T-cell (primary cell): ENCODE measurements at regions not wholly inside any gene's neighbourhood (a gene's known extent, or its start where the extent isn't known, plus 50 kb on each side); places are given as distances from the start of the nearest gene placed in this dataset.

Experiments used
- ATAC-seq, 4 experiments: fragments of 200-7000 bp in 3 of 4; fragments of 150-1000 bp in 1 of 4; cut with Tn5 transposase; replicated peaks in 1 of 4; 1 replicate in 3 of 4; 2 replicates in 1 of 4; pipeline ENCODE4 v1.10.0; 2021; ENCODE audit warnings: moderate library complexity in 3 of 4, mild to moderate bottlenecking in 2 of 4, moderate number of reproducible peaks in 1 of 4
- CTCF ChIA-PET, 2 donors: fragments of 300-600 bp; sonication (Branson Sonifier 250); formaldehyde crosslinking; loops; one replicate each; lab custom pipeline; 2022; ENCODE audit warnings: antibody characterized with exemption in 2 of 2; lab: Charles Lee
- POLR2A ChIA-PET, 2 donors: fragments of 300-600 bp; sonication (Branson Sonifier 250); formaldehyde crosslinking; loops; one replicate each; lab custom pipeline; 2022; ENCODE audit warnings: antibody characterized with exemption in 2 of 2; lab: Charles Lee
- DNase-seq, 35 experiments: peaks; one replicate each; pipeline versions ENCODE4 v3.0.0 to v3.0.0-alpha.2; 2013 to 2023
- H3K27ac ChIP-seq: one replicate; pipeline ENCODE4 v1.5.1; 2013; ENCODE audit warnings: low read length
- H3K27me3 ChIP-seq, 2 experiments: replicated peaks in 1 of 2; 1 replicate in 1 of 2; 2 replicates in 1 of 2; pipeline versions ENCODE4 v1.6.1 to v1.7.0; 2013; ENCODE audit warnings: low read length in 1 of 2, mixed read lengths in 1 of 2; ENCODE audit not compliant: control insufficient read depth in 2 of 2, insufficient read depth in 2 of 2; ENCODE audit errors: extremely low read depth in 1 of 2
- H3K36me3 ChIP-seq, 2 donors: 1 replicate in 1 of 2; 2 replicates in 1 of 2; pipeline versions ENCODE4 v1.6.1 to v1.7.0; 2013; ENCODE audit warnings: low read length in 1 of 2; ENCODE audit not compliant: control insufficient read depth in 2 of 2, insufficient read depth in 1 of 2; ENCODE audit errors: extremely low read depth in 1 of 2
- H3K4me1 ChIP-seq, 2 experiments: 1 replicate in 1 of 2; 2 replicates in 1 of 2; pipeline versions ENCODE4 v1.6.1 to v1.7.0; 2013; ENCODE audit warnings: low read length in 2 of 2, mixed read lengths in 1 of 2; ENCODE audit not compliant: insufficient read depth in 2 of 2, control insufficient read depth in 1 of 2; ENCODE audit errors: extremely low read depth in 1 of 2
- H3K4me3 ChIP-seq, 2 donors: 1 replicate in 1 of 2; 2 replicates in 1 of 2; pipeline versions ENCODE4 v1.5.1 to v1.7.0; 2013; ENCODE audit warnings: mild to moderate bottlenecking in 2 of 2, low read length in 1 of 2, moderate library complexity in 1 of 2; ENCODE audit not compliant: control insufficient read depth in 1 of 2; ENCODE audit errors: extremely low read depth in 1 of 2
- H3K9me3 ChIP-seq: 2 replicates; pipeline ENCODE4 v1.7.0; 2013
- H3K27ac Mint-ChIP-seq, 2 donors: one replicate each; pipeline ENCODE4 v1.8.0; 2020 to 2021; ENCODE audit warnings: mild to moderate bottlenecking in 2 of 2, mixed read lengths in 2 of 2
- H3K27me3 Mint-ChIP-seq, 2 donors: one replicate each; pipeline ENCODE4 v1.8.0; 2021 to 2022; ENCODE audit warnings: mixed read lengths in 2 of 2
- H3K36me3 Mint-ChIP-seq: one replicate; pipeline ENCODE4 v1.8.0; 2021; ENCODE audit warnings: mixed read lengths
- H3K4me1 Mint-ChIP-seq, 3 donors: one replicate each; pipeline ENCODE4 v1.8.0; 2020 to 2022; ENCODE audit warnings: mixed read lengths in 3 of 3, mild to moderate bottlenecking in 1 of 3
- H3K4me3 Mint-ChIP-seq, 3 donors: one replicate each; pipeline ENCODE4 v1.8.0; 2020 to 2022; ENCODE audit warnings: mild to moderate bottlenecking in 3 of 3, mixed read lengths in 3 of 3, moderate library complexity in 3 of 3
- H3K9me3 Mint-ChIP-seq, 3 donors: one replicate each; pipeline ENCODE4 v1.8.0; 2020 to 2022; ENCODE audit warnings: mixed read lengths in 3 of 3
- WGBS: methylation state at CpG from one replicate; pipeline ENCODE4 v1.1.5; 2013; ENCODE audit warnings: missing lambda C conversion rate; ENCODE audit not compliant: insufficient coverage; 5-methylcytosine and 5-hydroxymethylcytosine counted together

DNA sequence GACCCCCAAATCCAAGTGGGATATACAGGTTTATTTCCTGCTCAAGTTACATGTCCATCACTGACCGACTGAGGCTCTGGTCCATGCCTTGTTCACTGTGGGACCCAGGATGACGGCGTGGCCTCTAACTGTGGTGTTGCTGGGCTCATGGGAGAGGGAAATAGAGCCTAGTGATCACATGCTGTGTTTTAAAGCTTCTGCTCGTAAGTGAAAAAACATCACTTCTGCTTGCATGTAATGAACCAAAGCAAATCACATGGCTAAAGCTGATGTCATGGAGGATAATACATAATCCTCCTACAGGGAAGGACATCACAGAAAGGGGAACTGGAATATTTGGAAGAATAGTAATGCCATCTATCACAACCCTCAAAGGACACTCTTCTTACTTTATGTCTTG is 107.6 kb downstream of the FASLG start:
- H3K27me3 ChIP-seq, result no peaks in the 10 kb centered on the region
- no peak overlapping the region for H3K4me3 ChIP-seq
- ATAC-seq (no peak), DNase-seq (no peak)
- CTCF ChIA-PET, result interaction anchor here in 1 of 2 donors (0.7 kb wide), 1 partner anchor 26 kb away, joined by 3 read pairs; no protein-coding TSS in a partner anchor
- no peaks in the 10 kb centered on the region for H3K9me3 Mint-ChIP-seq
- POLR2A ChIA-PET, result interaction anchor here in 1 of 2 donors (0.7 kb wide), 1 partner anchor 9 kb away, joined by 3 read pairs; no protein-coding TSS in a partner anchor
- no peaks in the 10 kb centered on the region for H3K36me3 Mint-ChIP-seq
- 90% methylated on average over 2 of the region's 4 CpGs for whole genome bisulfite sequencing
- peaks cover 37 to 38% (median 37%) of the 10 kb centered on the region in 3 donors for H3K4me1 Mint-ChIP-seq
- H3K27ac ChIP-seq, result no peak overlapping the region
- H3K4me1 ChIP-seq, result peaks cover 0 to 10% of the 10 kb centered on the region in 2 experiments
- no peaks in the 10 kb centered on the region for H3K27me3 Mint-ChIP-seq
- no peaks in the 10 kb centered on the region for H3K36me3 ChIP-seq
- no peak overlapping the region for H3K4me3 Mint-ChIP-seq
- H3K27ac Mint-ChIP-seq, result no peak overlapping the region
- H3K9me3 ChIP-seq, result no peaks in the 10 kb centered on the region

GRCh38 chr1:172770071-172770470 is 111.2 kb downstream of the FASLG start:
- ChIA-PET POLR2A (interaction anchor here in 1 of 2 donors (0.7 kb wide), 1 partner anchor 23 kb away, joined by 3 read pairs; no protein-coding TSS in a partner anchor), CTCF (no interaction called here)
- no peaks in the 10 kb centered on the region for H3K9me3 ChIP-seq
- DNase-seq (no peak), ATAC-seq (no peak)
- no peaks in the 10 kb centered on the region for H3K27me3 Mint-ChIP-seq
- H3K4me1 Mint-ChIP-seq, result peaks cover 8 to 9% (median 9%) of the 10 kb centered on the region in 3 donors
- H3K27ac ChIP-seq, result no peak overlapping the region
- no peaks in the 10 kb centered on the region for H3K36me3 ChIP-seq
- peaks cover 0 to 4% of the 10 kb centered on the region in 2 experiments for H3K4me1 ChIP-seq
- no peaks in the 10 kb centered on the region for H3K36me3 Mint-ChIP-seq
- WGBS, result no CpG with 5 or more reads among the region's 1 CpG
- no peak overlapping the region for H3K27ac Mint-ChIP-seq
- H3K4me3 ChIP-seq, result no peak overlapping the region
- H3K4me3 Mint-ChIP-seq, result no peak overlapping the region
- H3K27me3 ChIP-seq, result no peaks in the 10 kb centered on the region
- no peaks in the 10 kb centered on the region for H3K9me3 Mint-ChIP-seq

GRCh38 chr1:172774561-172774960 is 115.7 kb downstream of the FASLG start:
- H3K4me1 Mint-ChIP-seq, result peaks cover 7 to 12% (median 10%) of the 10 kb centered on the region in 3 donors
- Histone ChIP-seq H3K27me3 (no peaks in the 10 kb centered on the region), H3K36me3 (no peaks in the 10 kb centered on the region), H3K9me3 (no peaks in the 10 kb centered on the region), H3K27ac (no peak overlapping the region), H3K4me1 (no peaks in the 10 kb centered on the region), H3K4me3 (no peak overlapping the region)
- no peak overlapping the region for H3K4me3 Mint-ChIP-seq
- no peak overlapping the region for H3K27ac Mint-ChIP-seq
- no peaks in the 10 kb centered on the region for H3K36me3 Mint-ChIP-seq
- 96% methylated on average over 3 of the region's 3 CpGs for WGBS
- DNase-seq (no peak), ATAC-seq (no peak)
- no peaks in the 10 kb centered on the region for H3K9me3 Mint-ChIP-seq
- ChIA-PET POLR2A (no interaction called here), CTCF (no interaction called here)
- no peaks in the 10 kb centered on the region for H3K27me3 Mint-ChIP-seq

- Mint-ChIP-seq H3K27ac (no peak overlapping the region), H3K9me3 (no peaks in the 10 kb centered on the region), H3K4me1 (peaks cover 7 to 13% (median 12%) of the 10 kb centered on the region in 3 donors), H3K4me3 (no peak overlapping the region), H3K36me3 (no peaks in the 10 kb centered on the region), H3K27me3 (no peaks in the 10 kb centered on the region)
- no peaks in the 10 kb centered on the region for H3K27me3 ChIP-seq
- POLR2A ChIA-PET, result interaction anchor here in 1 of 2 donors (0.6 kb wide), 1 partner anchor 9 kb away, joined by 3 read pairs; no protein-coding TSS in a partner anchor
- ATAC-seq (no peak), DNase-seq (no peak)
- H3K36me3 ChIP-seq, result no peaks in the 10 kb centered on the region
- WGBS, result 100% methylated on average over 3 of the region's 3 CpGs
- no peaks in the 10 kb centered on the region for H3K9me3 ChIP-seq
- H3K4me1 ChIP-seq, result no peaks in the 10 kb centered on the region
- no peak overlapping the region for H3K4me3 ChIP-seq
- no peak overlapping the region for H3K27ac ChIP-seq
- CTCF ChIA-PET, result no interaction called here
These were observed 116.7 kb downstream of the FASLG start for GRCh38 chr1:172775606-172776005.

DNA sequence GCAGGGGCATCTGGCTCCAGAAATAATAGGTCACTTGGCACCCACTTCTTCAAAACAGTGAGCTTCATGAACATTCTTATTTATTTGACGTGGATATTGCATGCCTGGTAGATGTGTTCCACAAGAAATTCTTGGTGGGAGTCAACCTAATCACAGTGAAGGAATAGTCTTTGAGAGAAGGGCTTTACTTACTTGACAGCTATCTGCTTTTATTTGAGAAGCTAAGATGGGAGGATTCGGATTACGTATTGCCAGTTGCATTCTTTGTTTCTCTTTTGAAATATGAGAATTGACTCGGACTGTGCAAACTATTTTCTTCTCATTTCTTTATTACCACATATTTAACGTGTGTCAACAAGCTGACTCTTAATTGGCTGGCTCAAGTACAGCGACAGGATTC is 117.2 kb downstream of the FASLG start:
- ChIA-PET POLR2A (no interaction called here), CTCF (no interaction called here)
- Histone ChIP-seq H3K9me3 (no peaks in the 10 kb centered on the region), H3K27ac (no peak overlapping the region), H3K27me3 (no peaks in the 10 kb centered on the region), H3K4me1 (no peaks in the 10 kb centered on the region), H3K36me3 (no peaks in the 10 kb centered on the region), H3K4me3 (no peak overlapping the region)
- no peak for DNase-seq
- no peaks in the 10 kb centered on the region for H3K36me3 Mint-ChIP-seq
- WGBS, result 100% methylated on average over 2 of the region's 6 CpGs
- H3K9me3 Mint-ChIP-seq, result no peaks in the 10 kb centered on the region
- no peak overlapping the region for H3K4me3 Mint-ChIP-seq
- H3K27me3 Mint-ChIP-seq, result no peaks in the 10 kb centered on the region
- H3K4me1 Mint-ChIP-seq, result peaks cover 7 to 14% (median 13%) of the 10 kb centered on the region in 3 donors
- H3K27ac Mint-ChIP-seq, result no peak overlapping the region
- ATAC-seq, result no peak

DNA sequence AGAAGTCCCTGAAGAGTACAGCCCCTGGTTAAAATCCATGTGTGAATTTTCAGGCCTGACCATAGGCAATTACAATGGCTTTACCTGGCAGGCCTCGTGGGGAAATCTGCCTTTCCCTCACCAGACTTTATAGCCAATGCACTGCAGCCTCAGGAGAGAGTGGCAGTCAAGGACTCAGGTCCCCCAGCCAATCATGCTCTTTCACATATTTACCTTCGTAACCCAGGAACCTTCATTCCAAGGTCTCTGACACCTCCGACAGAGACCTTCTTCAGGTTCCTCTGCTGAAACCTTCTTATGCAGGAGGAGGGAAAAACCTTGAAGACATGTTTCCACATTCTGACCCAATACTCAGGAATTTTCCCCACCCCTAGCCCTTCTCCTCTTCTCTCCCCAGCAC is 118.9 kb downstream of the FASLG start:
- H3K4me3 ChIP-seq, result no peak overlapping the region

More for the DNA sequence above, 118.9 kb downstream of the FASLG start:
- H3K27ac Mint-ChIP-seq, result no peak overlapping the region
- no peaks in the 10 kb centered on the region for H3K27me3 Mint-ChIP-seq
- Histone ChIP-seq H3K9me3 (no peaks in the 10 kb centered on the region), H3K27me3 (no peaks in the 10 kb centered on the region), H3K27ac (no peak overlapping the region), H3K4me1 (no peaks in the 10 kb centered on the region), H3K36me3 (no peaks in the 10 kb centered on the region)
- DNase-seq (no peak), ATAC-seq (no peak)
- no peaks in the 10 kb centered on the region for H3K36me3 Mint-ChIP-seq
- H3K4me3 Mint-ChIP-seq, result no peak overlapping the region
- peaks cover 7 to 24% (median 15%) of the 10 kb centered on the region in 3 donors for H3K4me1 Mint-ChIP-seq
- H3K9me3 Mint-ChIP-seq, result peaks cover 0 to 1% (median 0%) of the 10 kb centered on the region in 3 donors
- ChIA-PET POLR2A (no interaction called here), CTCF (interaction anchor here (1.3 to 2.2 kb wide), 4 partner anchors 33 to 426 kb away, joined by 3 to 6 read pairs (median 5); no protein-coding TSS in a partner anchor)
- 71% methylated on average over 1 of the region's 3 CpGs for WGBS
